ENCODE measurements at regions not wholly inside any gene's neighbourhood (a gene's known extent, or its start where the extent isn't known, plus 50 kb on each side); places are given as distances from the start of the nearest gene placed in this dataset.

- FAIRE-seq: no peak
- Histone ChIP-seq H3K27me3 (peaks cover 0 to 5% (median 0%) of the 10 kb centered on the region in 4 donors), H3K36me3 (no peaks in the 10 kb centered on the region), H3K27ac (no peak overlapping the region), H3K4me1 (no peaks in the 10 kb centered on the region), H3K9me3 (no peaks in the 10 kb centered on the region), H3K4me3 (no peak overlapping the region)
- no peak for TF ChIP-seq CTCF (IDR thresholded peaks at IDR 0.05)
- no peak for ATAC-seq
- no peak for DNase-seq
- intact Hi-C loops (cut with DNase I): no loop called here
Observed at GRCh38 chr16:16907089-16907488, 528.1 kb downstream of the NPIPA7 start.

- Histone ChIP-seq H3K27ac (no peak overlapping the region), H3K27me3 (peaks cover 0 to 5% (median 0%) of the 10 kb centered on the region in 4 donors), H3K4me1 (no peaks in the 10 kb centered on the region), H3K36me3 (no peaks in the 10 kb centered on the region), H3K4me3 (no peak overlapping the region), H3K9me3 (no peaks in the 10 kb centered on the region)
- no peak for ATAC-seq
- no peak for DNase-seq
- FAIRE-seq: no peak
- WGBS, 2 donors: 34 to 47% methylated on average over 5 of the region's 5 CpGs
- intact Hi-C loops (cut with DNase I): no loop called here
- no peak for TF ChIP-seq CTCF (IDR thresholded peaks at IDR 0.05)
Observed at GRCh38 chr16:16908077-16908476, 529.1 kb downstream of the NPIPA7 start.

- intact Hi-C loops (cut with DNase I): no loop called here
- Histone ChIP-seq H3K9me3 (no peaks in the 10 kb centered on the region), H3K27ac (no peak overlapping the region), H3K4me1 (no peaks in the 10 kb centered on the region), H3K27me3 (peaks cover 0 to 5% (median 0%) of the 10 kb centered on the region in 4 donors), H3K4me3 (no peak overlapping the region), H3K36me3 (no peaks in the 10 kb centered on the region)
- ATAC-seq (no peak), DNase-seq (no peak), FAIRE-seq (no peak)
- no peak for TF ChIP-seq CTCF (IDR thresholded peaks at IDR 0.05)
- 37 to 65% methylated on average over 3 of the region's 3 CpGs for WGBS, 2 donors
Observed at GRCh38 chr16:16909126-16909525, 530.2 kb downstream of the NPIPA7 start.

GRCh38 chr16:16910666-16911065 is 531.7 kb downstream of the NPIPA7 start:
- WGBS, 2 donors: 61 to 63% methylated on average over 1 of the region's 1 CpG
- no peak for DNase-seq
- H3K9me3 ChIP-seq: no peaks in the 10 kb centered on the region
- no peak for ATAC-seq
- no peak overlapping the region for H3K27ac ChIP-seq
- no peaks in the 10 kb centered on the region for H3K4me1 ChIP-seq
- no peak for TF ChIP-seq CTCF (IDR thresholded peaks at IDR 0.05)
- intact Hi-C loops (cut with DNase I): no loop called here
- FAIRE-seq: no peak
- no peak overlapping the region for H3K4me3 ChIP-seq
- no peaks in the 10 kb centered on the region for H3K36me3 ChIP-seq
- peaks cover 0 to 5% (median 0%) of the 10 kb centered on the region in 4 donors for H3K27me3 ChIP-seq

- Histone ChIP-seq H3K27ac (no peak overlapping the region), H3K4me3 (no peak overlapping the region), H3K36me3 (no peaks in the 10 kb centered on the region), H3K27me3 (peaks cover 0 to 17% (median 0%) of the 10 kb centered on the region in 4 donors), H3K9me3 (no peaks in the 10 kb centered on the region), H3K4me1 (no peaks in the 10 kb centered on the region)
- WGBS, 2 donors: 29 to 56% methylated on average over 3 of the region's 3 CpGs
- intact Hi-C loops (cut with DNase I): no loop called here
- ATAC-seq: no peak
- no peak for FAIRE-seq
- TF ChIP-seq CTCF (IDR thresholded peaks at IDR 0.05): no peak
- DNase-seq: no peak
Observed at GRCh38 chr16:16915771-16916170, 536.8 kb downstream of the NPIPA7 start.

Measured in pancreas (tissue), 10 donors.